Fibroblast of lung (primary cell): ENCODE measurements at regions not wholly inside any gene's neighbourhood (a gene's known extent, or its start where the extent isn't known, plus 50 kb on each side); places are given as distances from the start of the nearest gene placed in this dataset.

ENCODE experiments used
- DNase-seq, 2 donors: peaks; one replicate each; pipeline versions ENCODE4 v3.0.0 to v3.0.0-alpha.2; 2010; ENCODE audit warnings: low read depth in 2 of 2
- H2AFZ ChIP-seq: 2 replicates; pipeline ENCODE4 v1.5.1; 2012; ENCODE audit warnings: low read length, control low read depth, inconsistent platforms
- H3K27ac ChIP-seq: 2 replicates; pipeline ENCODE4 v1.5.1; 2011; ENCODE audit warnings: low read length, control low read depth; ENCODE audit not compliant: insufficient read depth
- H3K27me3 ChIP-seq: 2 replicates; pipeline ENCODE4 v1.5.1; 2011; ENCODE audit warnings: mild to moderate bottlenecking, low read length; ENCODE audit not compliant: control insufficient read depth, insufficient read depth
- H3K36me3 ChIP-seq: 2 replicates; pipeline ENCODE4 v1.5.1; 2011; ENCODE audit warnings: low read length; ENCODE audit not compliant: control insufficient read depth, insufficient read depth
- H3K4me1 ChIP-seq: 2 replicates; pipeline ENCODE4 v1.5.1; 2011; ENCODE audit warnings: low read length; ENCODE audit not compliant: control insufficient read depth, insufficient read depth; ENCODE audit errors: extremely low read depth
- H3K4me2 ChIP-seq: 2 replicates; pipeline ENCODE4 v1.5.1; 2011; ENCODE audit warnings: low read length, control low read depth; ENCODE audit not compliant: insufficient read depth; ENCODE audit errors: extremely low read depth
- H3K4me3 ChIP-seq, 4 experiments: fragments of 200-600 bp in 1 of 4; sonication (generic) in 1 of 4; replicated peaks in 1 of 4; 2 replicates each; pipeline ENCODE4 v1.5.1; 2011 to 2016; ENCODE audit warnings: low read length in 4 of 4, low read depth in 3 of 4, mild to moderate bottlenecking in 3 of 4, control low read depth in 2 of 4, inconsistent platforms in 1 of 4, mixed read lengths in 1 of 4; ENCODE audit not compliant: insufficient read depth in 1 of 4; ENCODE audit errors: control extremely low read depth in 1 of 4
- H3K79me2 ChIP-seq: 2 replicates; pipeline ENCODE4 v1.5.1; 2012; ENCODE audit warnings: mild to moderate bottlenecking, low read length, inconsistent platforms; ENCODE audit not compliant: control insufficient read depth, insufficient read depth
- H3K9ac ChIP-seq: 2 replicates; pipeline ENCODE4 v1.5.1; 2011; ENCODE audit warnings: mild to moderate bottlenecking, low read length, control low read depth; ENCODE audit not compliant: insufficient read depth
- H3K9me3 ChIP-seq: 2 replicates; pipeline ENCODE4 v1.5.1; 2012; ENCODE audit warnings: low read depth, low read length; ENCODE audit not compliant: control insufficient read depth, insufficient read depth
- H4K20me1 ChIP-seq: 2 replicates; pipeline ENCODE4 v1.5.1; 2011; ENCODE audit warnings: low read length; ENCODE audit not compliant: control insufficient read depth, insufficient read depth; ENCODE audit errors: extremely low read depth
- CTCF ChIP-seq, 2 donors: IDR thresholded peaks in 1 of 2; conservative IDR thresholded peaks in 1 of 2; 1 replicate in 1 of 2; 2 replicates in 1 of 2; pipeline ENCODE4 v1.5.1; 2011 to 2012; ENCODE audit warnings: low read length in 2 of 2, control low read depth in 1 of 2, inconsistent platforms in 1 of 2, low read depth in 1 of 2, mild to moderate bottlenecking in 1 of 2
- EZH2 ChIP-seq: IDR thresholded peaks from 2 replicates; pipeline ENCODE4 v1.5.1; 2012; ENCODE audit warnings: low read length, control low read depth, mild to moderate bottlenecking; ENCODE audit errors: missing control alignments

- H4K20me1 ChIP-seq: no peaks in the 10 kb centered on the region
- DNase-seq: peak in 1 of 2 donors; percentile 66
- H3K27ac ChIP-seq: no peak overlapping the region
- no peak overlapping the region for H3K9ac ChIP-seq
- TF ChIP-seq EZH2 (no peak), CTCF (conservative IDR thresholded peaks at IDR 0.05 in 1 of 2, IDR thresholded peaks at IDR 0.05 in 1 of 2; ENCODE audit: low read depth in 1 of 2, low read length in 2 of 2) (no peak)
- H3K4me1 ChIP-seq: no peaks in the 10 kb centered on the region
- no peaks in the 10 kb centered on the region for H3K79me2 ChIP-seq
- H3K9me3 ChIP-seq: no peaks in the 10 kb centered on the region
- no peak overlapping the region for H3K4me2 ChIP-seq
- H3K27me3 ChIP-seq: peaks cover 2% of the 10 kb centered on the region
- no peaks in the 10 kb centered on the region for H3K36me3 ChIP-seq
- H2AFZ ChIP-seq: no peak overlapping the region
- H3K4me3 ChIP-seq: no peak overlapping the region
Observed at GRCh38 chr22:27274770-27275449, 526.6 kb downstream of the MN1 start.

- no peak for DNase-seq
- TF ChIP-seq CTCF (conservative IDR thresholded peaks at IDR 0.05 in 1 of 2, IDR thresholded peaks at IDR 0.05 in 1 of 2; ENCODE audit: low read depth in 1 of 2, low read length in 2 of 2): no peak
- TF ChIP-seq EZH2: no peak
- H3K27ac ChIP-seq: no peak overlapping the region
Observed at GRCh38 chr22:27278946-27279345, 522.6 kb downstream of the MN1 start.

DNA sequence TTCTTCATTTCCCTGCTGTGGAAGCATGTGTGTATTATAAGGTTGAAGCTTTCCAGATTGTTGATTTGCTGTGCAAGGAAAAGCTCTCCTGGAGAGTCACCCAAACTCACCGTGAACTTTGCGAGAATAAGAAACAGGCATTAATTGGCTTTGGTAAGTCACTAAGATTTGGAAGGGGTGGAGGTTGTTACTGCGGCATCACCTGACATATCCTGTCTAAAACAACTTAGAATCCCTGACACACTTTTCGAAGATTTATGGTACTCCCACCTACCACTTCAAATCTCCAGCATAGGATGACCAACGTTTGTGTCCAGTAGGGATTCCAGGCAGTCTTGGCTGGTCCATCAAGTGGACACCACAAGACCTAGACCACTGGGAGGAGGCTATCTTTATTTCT lies 518.3 kb downstream of the MN1 start:
- Histone ChIP-seq H3K4me3 (no peak overlapping the region), H3K9ac (no peak overlapping the region), H3K4me1 (no peaks in the 10 kb centered on the region), H4K20me1 (no peaks in the 10 kb centered on the region), H3K79me2 (no peaks in the 10 kb centered on the region), H3K9me3 (no peaks in the 10 kb centered on the region), H2AFZ (no peak overlapping the region), H3K27me3 (peaks cover 8% of the 10 kb centered on the region), H3K27ac (no peak overlapping the region), H3K36me3 (no peaks in the 10 kb centered on the region), H3K4me2 (no peak overlapping the region)
- no peak for DNase-seq
- TF ChIP-seq EZH2 (no peak), CTCF (conservative IDR thresholded peaks at IDR 0.05 in 1 of 2, IDR thresholded peaks at IDR 0.05 in 1 of 2; ENCODE audit: low read depth in 1 of 2, low read length in 2 of 2) (no peak)

More at GRCh38 chr22:27278946-27279345, 522.6 kb downstream of the MN1 start:
- Histone ChIP-seq H3K36me3 (no peaks in the 10 kb centered on the region), H2AFZ (no peak overlapping the region), H3K9ac (no peak overlapping the region), H3K4me2 (no peak overlapping the region), H4K20me1 (no peaks in the 10 kb centered on the region), H3K27me3 (peaks cover 4% of the 10 kb centered on the region), H3K79me2 (no peaks in the 10 kb centered on the region), H3K4me1 (no peaks in the 10 kb centered on the region), H3K4me3 (no peak overlapping the region), H3K9me3 (no peaks in the 10 kb centered on the region)
